Prostate gland (tissue), 2 donors: ENCODE measurements at regions not wholly inside any gene's neighbourhood (a gene's known extent, or its start where the extent isn't known, plus 50 kb on each side); places are given as distances from the start of the nearest gene placed in this dataset.

Source experiments
- DNase-seq: peaks from one replicate; pipeline ENCODE4 v3.0.0-alpha.2; 2019; ENCODE audit warnings: low spot score
- H3K27ac ChIP-seq, 2 donors: fragments of 200-600 bp; sonication (generic); 2 replicates each; pipeline ENCODE4 v1.5.1; 2017 to 2019
- H3K27me3 ChIP-seq: fragments of 200-600 bp; sonication (generic); replicated peaks from 2 replicates; pipeline ENCODE4 v1.5.1; 2019; ENCODE audit not compliant: insufficient read depth
- H3K36me3 ChIP-seq, 2 donors: fragments of 200-600 bp; sonication (generic); 1 replicate in 1 of 2; 2 replicates in 1 of 2; pipeline versions ENCODE4 v1.5.1 to v1.8.1; 2017 to 2019
- H3K4me1 ChIP-seq: fragments of 200-600 bp; sonication (generic); replicated peaks from 2 replicates; pipeline ENCODE4 v1.5.1; 2019
- H3K4me3 ChIP-seq, 2 donors: fragments of 200-600 bp; sonication (generic); 2 replicates each; pipeline ENCODE4 v1.5.1; 2017 to 2019
- H3K9me3 ChIP-seq: fragments of 200-600 bp; sonication (generic); 2 replicates; pipeline ENCODE4 v1.5.1; 2017
- CTCF ChIP-seq, 4 experiments: fragments of 200-600 bp in 2 of 4; fragments of 450-650 bp in 2 of 4; sonication (generic) in 2 of 4; IDR thresholded peaks; 1 replicate in 3 of 4; 2 replicates in 1 of 4; pipeline ENCODE4 v1.5.1; 2016 to 2019; ENCODE audit warnings: antibody characterized with exemption in 4 of 4, mild to moderate bottlenecking in 2 of 4, moderate library complexity in 2 of 4
- POLR2A ChIP-seq: fragments of 450-650 bp; IDR thresholded peaks from one replicate; pipeline ENCODE4 v1.6.1; 2016; ENCODE audit warnings: antibody characterized with exemption, mild to moderate bottlenecking
- POLR2AphosphoS5 ChIP-seq: sonication (generic); formaldehyde crosslinking; IDR thresholded peaks from one replicate; pipeline ENCODE4 v1.6.1; 2017; ENCODE audit warnings: antibody characterized with exemption
- WGBS: methylation state at CpG from one replicate; pipeline ENCODE4 v1.1.5; 2018; 5-methylcytosine and 5-hydroxymethylcytosine counted together
- intact Hi-C: fragments of 100-400 bp; cut with DNase I; formaldehyde crosslinking; loops from one replicate; pipeline ENCODE4 v1.14.2; 2022

- Histone ChIP-seq H3K36me3 (no peaks in the 10 kb centered on the region), H3K27me3 (no peaks in the 10 kb centered on the region), H3K27ac (no peak overlapping the region), H3K4me1 (no peaks in the 10 kb centered on the region), H3K9me3 (no peaks in the 10 kb centered on the region), H3K4me3 (no peak overlapping the region)
- DNase-seq: no peak
- intact Hi-C loops: no loop called here
- TF ChIP-seq POLR2AphosphoS5: no peak
- no peak for TF ChIP-seq POLR2A
- TF ChIP-seq CTCF (IDR thresholded peaks at IDR 0.05): no peak
- 92% methylated on average over 7 of the region's 7 CpGs for WGBS
Measured at GRCh38 chr11:70914496-70914895, 337.9 kb downstream of the SHANK2 start.

GRCh38 chr11:70915158-70915985 is 337.0 kb downstream of the SHANK2 start:
- 75% methylated on average over 17 of the region's 17 CpGs for WGBS
- Histone ChIP-seq H3K9me3 (no peaks in the 10 kb centered on the region), H3K4me3 (no peak overlapping the region), H3K27me3 (no peaks in the 10 kb centered on the region), H3K27ac (no peak overlapping the region), H3K36me3 (no peaks in the 10 kb centered on the region), H3K4me1 (no peaks in the 10 kb centered on the region)
- intact Hi-C loops: no loop called here
- TF ChIP-seq POLR2AphosphoS5: no peak
- no peak for TF ChIP-seq POLR2A
- TF ChIP-seq CTCF (IDR thresholded peaks at IDR 0.05): no peak
- DNase-seq: no peak

GRCh38 chr11:70916351-70916750 is 336.0 kb downstream of the SHANK2 start:
- no peak for DNase-seq
- TF ChIP-seq POLR2A (no peak), CTCF (IDR thresholded peaks at IDR 0.05) (no peak), POLR2AphosphoS5 (no peak)
- intact Hi-C loops: no loop called here
- Histone ChIP-seq H3K4me3 (no peak overlapping the region), H3K36me3 (no peaks in the 10 kb centered on the region), H3K27ac (no peak overlapping the region), H3K9me3 (no peaks in the 10 kb centered on the region), H3K4me1 (no peaks in the 10 kb centered on the region), H3K27me3 (no peaks in the 10 kb centered on the region)
- WGBS: 89% methylated on average over 8 of the region's 8 CpGs

- Histone ChIP-seq H3K4me1 (no peaks in the 10 kb centered on the region), H3K9me3 (no peaks in the 10 kb centered on the region), H3K27me3 (no peaks in the 10 kb centered on the region), H3K36me3 (no peaks in the 10 kb centered on the region), H3K4me3 (no peak overlapping the region), H3K27ac (no peak overlapping the region)
- intact Hi-C loops: no loop called here
- TF ChIP-seq POLR2A: no peak
- no peak for TF ChIP-seq CTCF (IDR thresholded peaks at IDR 0.05)
- no peak for TF ChIP-seq POLR2AphosphoS5
- no peak for DNase-seq
- WGBS: 73% methylated on average over 7 of the region's 7 CpGs
Measured at GRCh38 chr11:70918242-70918641, 334.1 kb downstream of the SHANK2 start.

GRCh38 chr11:70921804-70922203 is 330.6 kb downstream of the SHANK2 start:
- 87% methylated on average over 4 of the region's 4 CpGs for WGBS
- intact Hi-C loops: no loop called here
- TF ChIP-seq POLR2A (no peak), POLR2AphosphoS5 (no peak), CTCF (IDR thresholded peaks at IDR 0.05) (no peak)
- Histone ChIP-seq H3K9me3 (no peaks in the 10 kb centered on the region), H3K36me3 (no peaks in the 10 kb centered on the region), H3K4me3 (no peak overlapping the region), H3K4me1 (no peaks in the 10 kb centered on the region), H3K27me3 (no peaks in the 10 kb centered on the region), H3K27ac (no peak overlapping the region)
- no peak for DNase-seq
